ENCODE measurements at regions not wholly inside any gene's neighbourhood (a gene's known extent, or its start where the extent isn't known, plus 50 kb on each side); places are given as distances from the start of the nearest gene placed in this dataset.

GRCh38 chr10:64519427-64519826 lies 998.2 kb downstream of the REEP3 start:
- no peaks in the 10 kb centered on the region for H3K4me1 ChIP-seq (ENCODE audit: low read length)
- H3K27me3 ChIP-seq (replicated peaks; ENCODE audit: insufficient read depth, low read length): no peaks in the 10 kb centered on the region
- no peaks in the 10 kb centered on the region for H3K79me2 ChIP-seq (ENCODE audit: low read length)
- H3K9me3 ChIP-seq (replicated peaks; ENCODE audit: insufficient read depth, low read length): no peaks in the 10 kb centered on the region
- H3K9ac ChIP-seq (ENCODE audit: low read length): no peak overlapping the region
- no peak overlapping the region for H3K27ac ChIP-seq (ENCODE audit: low read length)
- TF ChIP-seq CTCF (IDR thresholded peaks at IDR 0.05; ENCODE audit: low read length) (no peak), EZH2 (optimal IDR thresholded peaks at IDR 0.05; ENCODE audit: low read depth, low read length) (no peak), EZH2phosphoT487 (IDR thresholded peaks at IDR 0.05; ENCODE audit: low read length) (no peak)
- no peaks in the 10 kb centered on the region for H3K36me3 ChIP-seq (replicated peaks; ENCODE audit: insufficient read depth, low read length)
- no peak overlapping the region for H3K4me2 ChIP-seq (ENCODE audit: low read depth, low read length)
- no peak for DNase-seq
- H3K9me2 ChIP-seq (replicated peaks; ENCODE audit: insufficient read depth, low read length): no peaks in the 10 kb centered on the region
- no peak overlapping the region for H2AFZ ChIP-seq (ENCODE audit: low read length)
- no peaks in the 10 kb centered on the region for H4K20me1 ChIP-seq (ENCODE audit: insufficient read depth, low read length)
- no peak overlapping the region for H3K4me3 ChIP-seq (ENCODE audit: low read length)
- no peaks in the 10 kb centered on the region for H3F3A ChIP-seq (ENCODE audit: insufficient read depth, low read length)

- Histone ChIP-seq H3K9ac (ENCODE audit: low read length) (no peak overlapping the region), H3F3A (ENCODE audit: insufficient read depth, low read length) (no peaks in the 10 kb centered on the region), H2AFZ (ENCODE audit: low read length) (no peak overlapping the region), H3K79me2 (ENCODE audit: low read length) (no peaks in the 10 kb centered on the region), H3K9me2 (replicated peaks; ENCODE audit: insufficient read depth, low read length) (no peaks in the 10 kb centered on the region), H3K27ac (ENCODE audit: low read length) (no peak overlapping the region), H3K27me3 (replicated peaks; ENCODE audit: insufficient read depth, low read length) (no peaks in the 10 kb centered on the region), H3K36me3 (replicated peaks; ENCODE audit: insufficient read depth, low read length) (no peaks in the 10 kb centered on the region), H3K4me3 (ENCODE audit: low read length) (no peak overlapping the region), H4K20me1 (ENCODE audit: insufficient read depth, low read length) (no peaks in the 10 kb centered on the region), H3K4me2 (ENCODE audit: low read depth, low read length) (no peak overlapping the region), H3K9me3 (replicated peaks; ENCODE audit: insufficient read depth, low read length) (no peaks in the 10 kb centered on the region), H3K4me1 (ENCODE audit: low read length) (no peaks in the 10 kb centered on the region)
- DNase-seq: no peak
- no peak for TF ChIP-seq CTCF (IDR thresholded peaks at IDR 0.05; ENCODE audit: low read length)
- TF ChIP-seq EZH2phosphoT487 (IDR thresholded peaks at IDR 0.05; ENCODE audit: low read length): no peak
- no peak for TF ChIP-seq EZH2 (optimal IDR thresholded peaks at IDR 0.05; ENCODE audit: low read depth, low read length)
These were observed 998.6 kb downstream of the REEP3 start for GRCh38 chr10:64519831-64520230.

- Histone ChIP-seq H2AFZ (ENCODE audit: low read length) (no peak overlapping the region), H3K9me3 (replicated peaks; ENCODE audit: insufficient read depth, low read length) (no peaks in the 10 kb centered on the region), H3K79me2 (ENCODE audit: low read length) (no peaks in the 10 kb centered on the region), H3K9ac (ENCODE audit: low read length) (no peak overlapping the region), H4K20me1 (ENCODE audit: insufficient read depth, low read length) (no peaks in the 10 kb centered on the region), H3F3A (ENCODE audit: insufficient read depth, low read length) (no peaks in the 10 kb centered on the region), H3K4me2 (ENCODE audit: low read depth, low read length) (no peak overlapping the region), H3K9me2 (replicated peaks; ENCODE audit: insufficient read depth, low read length) (no peaks in the 10 kb centered on the region), H3K27ac (ENCODE audit: low read length) (no peak overlapping the region), H3K36me3 (replicated peaks; ENCODE audit: insufficient read depth, low read length) (no peaks in the 10 kb centered on the region), H3K4me1 (ENCODE audit: low read length) (no peaks in the 10 kb centered on the region), H3K27me3 (replicated peaks; ENCODE audit: insufficient read depth, low read length) (no peaks in the 10 kb centered on the region), H3K4me3 (ENCODE audit: low read length) (no peak overlapping the region)
- TF ChIP-seq EZH2phosphoT487 (IDR thresholded peaks at IDR 0.05; ENCODE audit: low read length): no peak
- TF ChIP-seq EZH2 (optimal IDR thresholded peaks at IDR 0.05; ENCODE audit: low read depth, low read length): no peak
- no peak for TF ChIP-seq CTCF (IDR thresholded peaks at IDR 0.05; ENCODE audit: low read length)
- no peak for DNase-seq
These were observed 1002.0 kb downstream of the REEP3 start for GRCh38 chr10:64523065-64523759.

Data from MM.1S (cell line).